Calu3 (cell line): ENCODE measurements at regions not wholly inside any gene's neighbourhood (a gene's known extent, or its start where the extent isn't known, plus 50 kb on each side); places are given as distances from the start of the nearest gene placed in this dataset.
"Not testable (repeated sequence)": the region's sequence is repeated elsewhere in the genome, so short reads cannot be mapped to it uniquely, and the experiment has no call there.

Experiments used
- BruUV-seq: library from RNA; stranded (reverse); fragments of 400-500 nt; replicated peaks from 2 replicates; lab custom pipeline; 2021; lab: Mats Ljungman, UMichigan
- CTCF ChIA-PET: fragments of 300-600 bp; sonication (Branson Sonifier 250); formaldehyde crosslinking; loops from one replicate; lab custom pipeline; 2022; ENCODE audit warnings: antibody characterized with exemption; lab: Charles Lee
- DNase-seq: peaks from one replicate; pipeline ENCODE4 v3.0.0; 2022
- H3K27ac Mint-ChIP-seq: one replicate; pipeline ENCODE4 v1.8.0; 2022; ENCODE audit warnings: mixed read lengths; ENCODE audit not compliant: unreplicated experiment
- H3K27me3 Mint-ChIP-seq: one replicate; pipeline ENCODE4 v1.8.0; 2022; ENCODE audit warnings: mixed read lengths; ENCODE audit not compliant: unreplicated experiment
- H3K36me3 Mint-ChIP-seq: one replicate; pipeline ENCODE4 v1.8.0; 2022; ENCODE audit warnings: mild to moderate bottlenecking, moderate library complexity, mixed read lengths; ENCODE audit not compliant: insufficient read depth, unreplicated experiment
- H3K4me1 Mint-ChIP-seq: one replicate; pipeline ENCODE4 v1.8.0; 2022; ENCODE audit warnings: mild to moderate bottlenecking, low read depth, mixed read lengths; ENCODE audit not compliant: unreplicated experiment
- H3K4me3 Mint-ChIP-seq: one replicate; pipeline ENCODE4 v1.8.0; 2022; ENCODE audit warnings: mild to moderate bottlenecking, low read depth, moderate library complexity, mixed read lengths; ENCODE audit not compliant: unreplicated experiment
- H3K9me3 Mint-ChIP-seq: one replicate; pipeline ENCODE4 v1.8.0; 2022; ENCODE audit warnings: low read depth, mixed read lengths; ENCODE audit not compliant: unreplicated experiment
- intact Hi-C: fragments of 100-400 bp; cut with micrococcal nuclease; formaldehyde crosslinking; loops from one replicate; pipeline ENCODE4 v1.10.0; 2022; ENCODE audit not compliant: unreplicated experiment

DNA sequence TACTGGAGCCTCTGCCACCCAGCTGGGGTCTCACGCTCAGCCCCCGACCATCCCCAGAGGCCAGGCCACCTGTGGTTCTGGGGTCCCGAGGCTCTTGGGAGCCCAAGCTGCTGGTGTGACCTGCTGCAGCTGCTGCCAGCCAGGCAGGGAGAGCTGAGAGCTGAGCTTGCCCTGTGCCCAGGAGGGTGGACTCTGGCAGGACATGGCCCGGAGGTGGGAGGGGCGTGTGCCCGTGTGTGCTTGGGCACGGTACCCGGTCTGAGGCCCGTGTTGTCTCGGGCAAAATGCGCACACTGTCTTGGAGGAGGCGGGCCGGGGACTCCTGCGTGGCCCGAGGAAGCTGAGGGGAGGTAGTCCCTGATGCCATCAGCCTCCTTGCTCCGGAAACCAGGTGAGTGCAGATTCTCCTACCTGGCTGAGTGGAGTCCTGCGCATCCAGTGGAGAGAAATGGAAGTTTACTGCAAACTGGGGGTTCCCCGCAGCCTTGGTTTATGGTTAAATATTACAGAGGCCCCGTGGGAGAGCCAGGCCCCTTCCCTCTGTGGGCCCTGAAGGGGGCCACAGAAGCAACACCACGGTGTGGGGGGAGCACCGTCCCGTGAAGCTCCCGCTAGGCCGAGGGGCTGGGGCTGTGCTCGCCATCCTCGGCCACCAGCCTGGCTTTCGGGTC is 4380.8 kb upstream of the TPTE start:
- H3K9me3 Mint-ChIP-seq, H3K4me3 Mint-ChIP-seq, H3K4me1 Mint-ChIP-seq, intact Hi-C loops, DNase-seq, H3K36me3 Mint-ChIP-seq, CTCF ChIA-PET, BruUV-seq, H3K27ac Mint-ChIP-seq, H3K27me3 Mint-ChIP-seq: not testable (repeated sequence)

DNA sequence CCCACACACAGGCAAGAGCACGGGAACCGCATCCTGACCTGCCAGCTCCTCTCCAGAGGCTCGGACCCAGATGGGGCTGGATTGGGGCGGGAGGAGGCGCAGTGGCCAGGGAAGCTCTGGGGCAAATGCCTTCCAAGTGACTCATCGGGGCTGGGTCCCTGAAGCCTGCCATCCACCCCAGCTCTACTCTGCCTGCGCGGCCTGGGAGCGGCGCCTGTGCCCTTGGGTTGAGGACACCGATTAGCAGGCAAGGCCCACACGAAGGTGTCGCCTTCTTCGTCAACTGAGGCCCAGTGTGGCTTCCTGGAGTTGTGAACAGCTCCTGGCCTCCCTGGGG is 4380.3 kb upstream of the TPTE start:
- CTCF ChIA-PET, DNase-seq: not testable (repeated sequence)

DNA sequence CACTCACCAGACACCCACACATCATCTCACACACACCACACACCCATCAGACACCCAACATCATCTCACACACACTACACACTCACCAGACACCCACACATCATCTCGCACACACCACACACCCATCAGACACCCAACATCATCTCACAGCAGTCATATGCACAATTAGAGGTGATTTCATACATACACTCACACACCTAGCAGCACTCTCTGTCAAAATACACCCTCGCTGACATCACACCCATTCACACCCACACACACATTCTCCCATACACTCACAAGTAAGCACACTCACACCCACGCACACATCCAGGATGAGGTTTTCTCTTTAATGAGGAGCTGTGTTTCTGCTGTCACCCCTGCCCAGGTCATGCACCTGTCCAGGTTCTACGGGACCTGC is 4368.2 kb upstream of the TPTE start:
- H3K36me3 Mint-ChIP-seq, BruUV-seq, H3K4me1 Mint-ChIP-seq, H3K27me3 Mint-ChIP-seq, H3K4me3 Mint-ChIP-seq, intact Hi-C loops, CTCF ChIA-PET, H3K9me3 Mint-ChIP-seq, DNase-seq, H3K27ac Mint-ChIP-seq: not testable (repeated sequence)

More for the DNA sequence above, 4380.3 kb upstream of the TPTE start:
- H3K4me3 Mint-ChIP-seq, H3K4me1 Mint-ChIP-seq, BruUV-seq, H3K27me3 Mint-ChIP-seq, H3K9me3 Mint-ChIP-seq, H3K27ac Mint-ChIP-seq, intact Hi-C loops, H3K36me3 Mint-ChIP-seq: not testable (repeated sequence)

DNA sequence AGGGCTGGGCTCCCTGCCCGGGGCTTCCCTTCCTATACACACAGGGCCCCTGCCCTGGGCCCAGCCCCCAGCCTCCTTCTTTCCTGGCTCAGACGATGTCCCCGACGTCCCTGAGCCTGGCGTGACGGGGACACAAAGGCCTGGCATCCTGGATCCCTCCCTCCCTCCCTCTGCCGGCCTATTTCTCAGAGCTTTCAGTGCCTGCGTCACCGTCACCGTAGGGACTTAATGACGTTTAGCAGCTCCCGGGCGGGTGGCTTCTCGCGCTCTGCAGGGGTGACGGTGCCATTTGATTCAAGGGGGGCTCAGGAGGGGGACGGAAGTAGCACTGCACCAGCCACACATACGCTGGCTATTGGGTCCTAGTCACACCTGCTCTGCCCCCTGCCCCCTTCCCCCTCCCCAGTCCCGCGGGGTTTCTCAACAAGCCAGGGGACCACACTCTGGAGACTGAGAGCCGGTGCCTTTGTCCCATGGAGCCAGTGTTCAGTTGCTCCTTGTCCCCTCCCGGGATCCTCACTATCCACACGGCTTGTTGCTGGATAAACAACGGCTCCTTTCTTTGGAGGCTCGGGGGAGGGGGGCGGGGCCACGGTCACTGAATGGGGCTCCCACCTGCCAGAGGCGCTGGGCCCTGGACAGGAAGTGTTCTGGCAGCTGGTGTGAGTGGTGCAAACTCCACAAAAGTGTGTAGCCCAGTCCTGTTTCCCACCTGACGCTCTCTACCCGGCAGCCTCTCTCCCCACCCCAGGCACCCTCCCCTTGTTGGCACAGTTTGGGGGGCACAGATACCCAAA is 4366.7 kb upstream of the TPTE start:
- BruUV-seq, H3K9me3 Mint-ChIP-seq, H3K27ac Mint-ChIP-seq, H3K4me3 Mint-ChIP-seq, H3K4me1 Mint-ChIP-seq, H3K36me3 Mint-ChIP-seq, DNase-seq, H3K27me3 Mint-ChIP-seq, CTCF ChIA-PET, intact Hi-C loops: not testable (repeated sequence)

DNA sequence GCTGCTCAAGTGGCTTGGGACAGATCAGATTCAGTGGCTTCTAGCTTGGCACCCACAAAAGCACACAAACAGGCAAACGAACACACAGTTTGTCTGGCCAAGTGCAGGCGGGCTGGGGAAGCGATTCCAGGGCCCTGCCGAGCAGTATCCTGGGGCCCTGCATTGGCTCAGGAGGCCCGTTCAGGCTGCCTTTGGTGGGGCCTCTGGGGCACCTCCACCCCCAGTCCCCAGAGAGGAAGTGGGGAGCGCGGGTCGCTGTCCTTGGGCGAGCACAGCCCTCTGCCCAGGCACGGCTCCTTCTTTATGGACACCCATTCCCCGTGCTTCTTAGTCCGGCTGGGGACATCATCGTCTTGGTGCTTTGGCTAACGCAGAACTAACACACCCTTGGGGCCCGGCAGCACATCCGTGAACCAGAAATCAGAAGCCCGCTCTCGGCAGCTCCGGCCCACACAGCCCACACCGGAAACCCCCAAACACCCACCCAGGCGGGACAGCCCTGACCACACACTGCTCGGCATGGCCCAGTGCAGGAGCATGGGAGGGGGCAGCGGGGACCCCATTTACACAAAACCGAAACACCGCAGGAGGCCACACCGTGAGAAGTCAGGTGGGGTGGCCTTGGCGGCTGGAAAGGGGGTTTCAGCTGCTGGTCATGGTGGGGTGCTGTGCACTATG is 4364.5 kb upstream of the TPTE start:
- CTCF ChIA-PET, H3K4me1 Mint-ChIP-seq, H3K27ac Mint-ChIP-seq, H3K4me3 Mint-ChIP-seq, intact Hi-C loops, DNase-seq, H3K36me3 Mint-ChIP-seq, H3K9me3 Mint-ChIP-seq, H3K27me3 Mint-ChIP-seq, BruUV-seq: not testable (repeated sequence)

DNA sequence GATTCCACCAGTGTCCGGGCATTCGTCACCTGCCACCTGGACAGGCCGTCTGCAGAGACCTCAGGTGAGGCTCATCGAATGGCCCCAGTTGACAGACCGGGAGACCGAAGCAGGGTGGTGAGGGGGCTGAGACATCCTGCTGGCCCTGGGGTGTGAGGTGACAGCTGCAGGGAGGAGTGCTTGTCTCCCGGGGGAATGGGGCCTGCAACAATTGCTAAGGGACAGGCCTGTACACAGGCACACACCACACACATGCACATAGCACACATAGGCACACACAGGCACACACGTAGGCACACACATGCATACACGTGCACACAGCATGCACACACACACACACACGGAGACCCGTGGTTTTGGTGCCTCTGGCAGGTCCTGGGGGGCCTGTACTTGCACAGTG is 4363.9 kb upstream of the TPTE start:
- H3K4me3 Mint-ChIP-seq, DNase-seq, H3K36me3 Mint-ChIP-seq, H3K4me1 Mint-ChIP-seq, H3K27ac Mint-ChIP-seq, H3K9me3 Mint-ChIP-seq, H3K27me3 Mint-ChIP-seq, BruUV-seq, intact Hi-C loops, CTCF ChIA-PET: not testable (repeated sequence)

DNA sequence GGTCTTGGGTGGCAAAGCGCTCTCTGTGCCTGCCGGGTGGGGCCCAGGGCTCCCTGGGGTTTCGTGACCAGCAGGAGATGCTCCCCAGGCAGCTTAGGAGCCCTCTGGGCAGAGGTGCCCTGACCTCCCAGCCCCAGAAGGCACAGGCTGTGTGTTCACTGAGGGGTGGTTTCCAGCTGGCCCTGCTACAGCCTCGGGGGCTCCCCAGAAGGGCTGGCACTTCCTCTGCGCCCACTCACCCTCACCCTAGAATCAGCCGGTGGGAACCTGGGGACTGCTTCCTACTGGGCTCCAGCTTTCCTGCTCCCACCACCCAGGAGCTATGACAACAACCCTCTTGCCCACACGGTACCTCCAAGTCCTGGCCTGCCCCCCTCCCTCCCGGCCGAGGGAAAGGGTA is 4363.2 kb upstream of the TPTE start:
- BruUV-seq, H3K4me1 Mint-ChIP-seq, DNase-seq, H3K36me3 Mint-ChIP-seq, intact Hi-C loops, CTCF ChIA-PET, H3K4me3 Mint-ChIP-seq, H3K27me3 Mint-ChIP-seq, H3K9me3 Mint-ChIP-seq, H3K27ac Mint-ChIP-seq: not testable (repeated sequence)
